AG10803 (cell line): ENCODE measurements at regions not wholly inside any gene's neighbourhood (a gene's known extent, or its start where the extent isn't known, plus 50 kb on each side); places are given as distances from the start of the nearest gene placed in this dataset.

ENCODE experiments used
- DNase-seq: peaks from one replicate; pipeline ENCODE4 v3.0.0; 2010; ENCODE audit warnings: low read depth
- H3K4me3 ChIP-seq: 2 replicates; pipeline ENCODE4 v1.5.1; 2011; ENCODE audit warnings: mild to moderate bottlenecking, low read length, control low read depth
- TF ChIP-seq, protein P1 (sequence below): conservative IDR thresholded peaks from 2 replicates; pipeline ENCODE4 v1.5.1; 2011; ENCODE audit warnings: mild to moderate bottlenecking, low read length, control low read depth, inconsistent platforms

DNA sequence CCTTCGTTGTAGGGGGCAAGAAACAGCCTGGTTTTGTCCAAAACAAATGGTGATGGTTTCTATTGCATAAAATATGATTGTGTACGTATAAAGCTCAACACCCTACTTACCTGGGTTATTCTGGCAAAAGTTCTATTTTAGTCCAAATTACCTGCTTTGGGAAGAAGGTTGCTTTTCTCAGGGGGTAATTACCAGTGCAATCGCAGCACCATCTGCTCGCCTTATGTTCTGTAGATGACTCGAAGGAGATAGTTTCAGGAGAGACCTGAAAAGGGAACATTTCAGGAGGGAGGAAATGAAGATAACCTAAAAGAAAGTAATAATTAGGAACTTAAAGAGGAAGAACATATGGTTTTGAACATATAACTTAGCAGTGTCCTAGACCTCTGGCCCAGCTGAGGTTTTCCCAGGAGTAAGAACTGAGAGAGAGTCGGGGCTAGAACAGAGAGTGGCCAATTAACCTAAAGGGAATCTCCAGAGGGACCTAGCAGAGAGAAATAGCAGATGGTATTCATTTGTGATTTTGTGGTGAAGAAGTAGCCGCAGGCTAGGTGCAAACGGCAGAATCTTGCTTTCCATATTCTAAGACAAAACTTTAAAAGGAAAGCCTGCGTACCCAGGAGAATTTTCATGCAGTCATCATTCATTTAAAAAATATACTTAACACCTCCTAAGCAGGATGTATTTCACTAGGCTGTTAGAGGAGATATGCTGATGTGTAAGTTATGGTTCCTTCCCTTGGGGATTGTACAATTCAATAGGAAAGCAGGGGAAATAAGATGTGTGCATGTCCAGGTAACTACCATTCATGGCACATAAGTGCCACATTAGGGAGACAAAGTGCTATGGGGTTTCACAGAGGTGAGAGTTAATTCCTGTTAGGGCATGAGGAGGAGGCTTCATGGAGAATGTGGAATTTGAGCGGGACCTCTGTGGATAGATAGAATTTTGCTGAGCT lies 113.0 kb upstream of the SLC10A2 start:
- no peak overlapping the region for H3K4me3 ChIP-seq
- TF ChIP-seq, protein P1, sequence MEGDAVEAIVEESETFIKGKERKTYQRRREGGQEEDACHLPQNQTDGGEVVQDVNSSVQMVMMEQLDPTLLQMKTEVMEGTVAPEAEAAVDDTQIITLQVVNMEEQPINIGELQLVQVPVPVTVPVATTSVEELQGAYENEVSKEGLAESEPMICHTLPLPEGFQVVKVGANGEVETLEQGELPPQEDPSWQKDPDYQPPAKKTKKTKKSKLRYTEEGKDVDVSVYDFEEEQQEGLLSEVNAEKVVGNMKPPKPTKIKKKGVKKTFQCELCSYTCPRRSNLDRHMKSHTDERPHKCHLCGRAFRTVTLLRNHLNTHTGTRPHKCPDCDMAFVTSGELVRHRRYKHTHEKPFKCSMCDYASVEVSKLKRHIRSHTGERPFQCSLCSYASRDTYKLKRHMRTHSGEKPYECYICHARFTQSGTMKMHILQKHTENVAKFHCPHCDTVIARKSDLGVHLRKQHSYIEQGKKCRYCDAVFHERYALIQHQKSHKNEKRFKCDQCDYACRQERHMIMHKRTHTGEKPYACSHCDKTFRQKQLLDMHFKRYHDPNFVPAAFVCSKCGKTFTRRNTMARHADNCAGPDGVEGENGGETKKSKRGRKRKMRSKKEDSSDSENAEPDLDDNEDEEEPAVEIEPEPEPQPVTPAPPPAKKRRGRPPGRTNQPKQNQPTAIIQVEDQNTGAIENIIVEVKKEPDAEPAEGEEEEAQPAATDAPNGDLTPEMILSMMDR = no peak
- no peak for DNase-seq

DNA sequence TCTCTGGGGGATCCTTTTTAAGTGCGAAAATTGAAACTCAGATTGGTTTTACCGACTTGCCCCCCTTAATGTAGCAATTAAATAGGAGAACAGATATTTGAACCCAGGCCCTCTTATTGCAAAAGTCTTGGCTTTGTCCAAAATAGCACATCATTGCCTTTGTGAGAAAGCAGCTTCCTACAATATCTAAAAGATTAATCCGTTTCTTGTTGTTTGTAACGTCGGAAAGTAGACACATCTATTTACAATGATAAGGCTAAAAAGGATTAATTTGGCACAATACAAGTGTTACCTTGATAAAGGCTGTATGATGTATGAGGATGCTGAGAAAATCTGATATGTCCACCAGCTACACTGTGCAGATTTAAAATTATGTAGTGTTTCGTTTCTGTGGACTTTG lies 108.7 kb upstream of the SLC10A2 start:
- no peak for DNase-seq
- H3K4me3 ChIP-seq = no peak overlapping the region
- TF ChIP-seq, protein P1 = no peak

DNA sequence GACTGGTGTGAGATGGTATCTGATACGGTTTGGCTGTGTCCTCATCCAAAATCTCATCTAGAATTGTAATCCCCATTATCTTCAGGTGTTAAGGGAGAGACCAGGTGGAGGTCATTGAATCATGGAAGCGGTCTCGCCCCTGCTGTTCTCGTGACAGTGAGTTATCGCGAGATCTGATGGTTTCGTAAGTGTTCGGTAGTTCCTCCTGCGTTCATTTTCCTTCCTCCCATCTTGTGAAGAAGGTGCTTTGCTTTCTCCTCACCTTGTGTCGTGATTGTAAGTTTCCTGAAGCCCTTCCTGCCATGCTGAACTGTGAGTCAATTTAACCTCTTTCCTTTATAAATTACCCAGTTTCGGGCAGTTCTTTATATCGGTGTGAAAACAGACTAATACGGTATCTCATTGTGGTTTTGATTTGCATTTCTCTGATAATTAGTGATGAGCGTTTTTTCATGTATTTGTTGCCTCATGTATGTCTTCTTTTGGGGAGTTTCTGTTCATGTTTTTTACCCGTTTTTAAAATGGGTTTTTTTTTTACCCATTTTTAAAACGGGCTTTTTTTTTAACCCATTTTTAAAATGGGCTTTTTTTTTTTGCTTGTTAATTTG lies 102.8 kb upstream of the SLC10A2 start:
- TF ChIP-seq, protein P1 = no peak
- DNase-seq = no peak
- H3K4me3 ChIP-seq = no peak overlapping the region

DNA sequence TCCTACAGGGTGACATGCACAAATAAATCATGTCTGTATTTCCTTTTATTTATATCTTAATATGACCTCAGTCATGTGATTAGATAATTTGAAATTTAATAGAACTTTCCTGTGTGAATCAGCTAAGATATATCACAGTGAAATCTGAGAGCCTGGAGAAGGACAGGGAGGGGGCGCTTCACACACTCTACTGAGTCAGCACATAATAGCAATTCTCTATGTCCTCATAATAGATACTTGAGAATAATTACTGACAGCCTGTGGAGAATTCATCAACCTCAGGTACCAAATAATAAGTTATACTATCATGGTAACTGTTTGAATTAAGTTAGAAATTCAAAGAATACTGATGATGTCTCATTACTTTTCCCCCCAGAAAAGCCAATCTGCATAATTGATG lies 98.0 kb upstream of the SLC10A2 start:
- H3K4me3 ChIP-seq = no peak overlapping the region
- no peak for DNase-seq
- TF ChIP-seq, protein P1 = no peak

DNA sequence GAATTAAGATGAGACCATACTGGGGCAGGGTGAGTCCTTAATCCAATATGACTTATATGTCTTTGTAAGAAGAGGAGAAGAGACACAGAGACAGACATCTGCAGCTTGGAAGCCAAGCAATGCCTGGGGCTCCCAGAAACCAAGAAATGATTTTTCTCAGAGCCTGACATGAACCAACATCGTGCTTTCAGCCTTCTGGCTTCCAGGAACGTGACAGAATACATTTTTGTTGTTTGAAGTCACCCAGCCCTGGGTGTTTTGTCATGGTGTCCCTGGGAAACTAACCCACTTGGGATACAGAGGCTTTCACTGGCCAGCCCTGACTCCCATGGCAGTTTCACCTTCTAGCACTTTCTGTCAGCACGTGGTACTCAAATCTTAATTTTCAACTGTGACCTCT lies 95.3 kb upstream of the SLC10A2 start:
- no peak overlapping the region for H3K4me3 ChIP-seq
- TF ChIP-seq, protein P1 = no peak
- DNase-seq = no peak

DNA sequence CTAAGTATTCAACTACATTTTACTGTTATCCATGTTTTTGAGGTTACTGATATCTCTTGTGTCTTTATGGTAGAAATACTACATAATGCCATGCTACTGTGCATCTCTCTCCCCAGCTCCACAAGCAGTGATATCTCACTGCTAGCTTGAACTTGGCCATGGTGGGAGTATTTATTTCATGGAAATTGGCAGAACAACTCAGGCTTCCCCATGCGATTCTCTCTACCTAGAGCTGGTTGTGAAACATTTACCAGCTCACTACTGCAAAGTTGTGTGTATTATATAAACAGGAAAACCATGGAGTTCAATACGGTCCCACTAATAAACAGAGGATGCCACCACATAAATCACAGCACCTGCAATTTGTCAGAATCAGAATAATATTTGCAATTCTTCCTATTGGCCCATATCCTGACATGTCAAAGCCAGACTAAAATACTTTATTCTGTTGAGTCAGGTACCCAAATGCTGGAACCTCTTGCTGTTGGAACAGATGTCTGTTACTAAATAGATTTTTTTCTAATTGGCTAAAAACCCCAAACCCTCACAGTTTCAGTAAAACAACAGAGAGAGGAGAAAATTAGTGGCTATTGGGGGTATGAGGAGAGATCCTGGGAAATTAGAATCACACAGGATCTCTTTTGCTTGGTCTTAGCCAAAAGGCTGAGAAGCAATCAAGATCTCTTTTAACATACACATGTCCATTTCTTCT lies 91.4 kb upstream of the SLC10A2 start:
- TF ChIP-seq, protein P1 = no peak
- no peak overlapping the region for H3K4me3 ChIP-seq
- DNase-seq = no peak
